ENCODE measurements at regions not wholly inside any gene's neighbourhood (a gene's known extent, or its start where the extent isn't known, plus 50 kb on each side); places are given as distances from the start of the nearest gene placed in this dataset.

DNA sequence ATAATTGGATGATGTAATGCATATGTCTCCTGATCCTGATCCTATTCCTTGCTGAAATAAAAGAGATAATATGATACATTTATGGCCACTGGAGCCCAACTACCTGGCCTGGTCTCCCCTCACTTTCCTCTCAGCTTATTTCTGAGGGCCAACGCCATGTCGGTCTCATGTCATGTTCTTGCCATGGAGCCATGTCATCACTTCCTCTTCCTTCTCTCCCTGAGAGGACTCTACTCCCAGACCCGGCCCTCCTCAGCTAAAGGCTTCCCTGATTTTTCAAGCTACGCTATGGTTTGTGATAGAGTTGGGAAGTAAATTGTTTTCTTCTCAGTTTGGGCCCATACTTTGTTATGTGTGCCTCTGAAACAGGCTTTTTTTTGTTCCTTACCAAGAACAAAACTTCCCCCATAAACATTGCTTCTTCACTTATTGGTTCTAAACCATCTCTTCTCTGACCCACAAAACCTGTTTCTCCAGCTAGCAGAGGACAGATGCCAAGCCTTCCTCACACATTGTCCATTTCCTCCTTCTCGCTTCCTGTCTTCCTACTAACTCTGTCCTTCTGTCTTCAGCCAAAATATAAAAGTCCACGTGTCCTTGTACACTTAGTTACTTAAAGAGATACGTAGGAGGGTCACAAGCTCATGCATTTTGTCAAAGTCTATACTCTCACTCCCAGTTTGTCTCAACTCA is 319.9 kb upstream of the DACH1 start:
- TF ChIP-seq POLR2A (IDR thresholded peaks at IDR 0.05; ENCODE audit: low read length) (no peak), GATA1 (IDR thresholded peaks at IDR 0.05; ENCODE audit: low read depth, low read length) (no peak)

Data from erythroblast (primary cell).